ENCODE measurements at regions not wholly inside any gene's neighbourhood (a gene's known extent, or its start where the extent isn't known, plus 50 kb on each side); places are given as distances from the start of the nearest gene placed in this dataset.

DNA sequence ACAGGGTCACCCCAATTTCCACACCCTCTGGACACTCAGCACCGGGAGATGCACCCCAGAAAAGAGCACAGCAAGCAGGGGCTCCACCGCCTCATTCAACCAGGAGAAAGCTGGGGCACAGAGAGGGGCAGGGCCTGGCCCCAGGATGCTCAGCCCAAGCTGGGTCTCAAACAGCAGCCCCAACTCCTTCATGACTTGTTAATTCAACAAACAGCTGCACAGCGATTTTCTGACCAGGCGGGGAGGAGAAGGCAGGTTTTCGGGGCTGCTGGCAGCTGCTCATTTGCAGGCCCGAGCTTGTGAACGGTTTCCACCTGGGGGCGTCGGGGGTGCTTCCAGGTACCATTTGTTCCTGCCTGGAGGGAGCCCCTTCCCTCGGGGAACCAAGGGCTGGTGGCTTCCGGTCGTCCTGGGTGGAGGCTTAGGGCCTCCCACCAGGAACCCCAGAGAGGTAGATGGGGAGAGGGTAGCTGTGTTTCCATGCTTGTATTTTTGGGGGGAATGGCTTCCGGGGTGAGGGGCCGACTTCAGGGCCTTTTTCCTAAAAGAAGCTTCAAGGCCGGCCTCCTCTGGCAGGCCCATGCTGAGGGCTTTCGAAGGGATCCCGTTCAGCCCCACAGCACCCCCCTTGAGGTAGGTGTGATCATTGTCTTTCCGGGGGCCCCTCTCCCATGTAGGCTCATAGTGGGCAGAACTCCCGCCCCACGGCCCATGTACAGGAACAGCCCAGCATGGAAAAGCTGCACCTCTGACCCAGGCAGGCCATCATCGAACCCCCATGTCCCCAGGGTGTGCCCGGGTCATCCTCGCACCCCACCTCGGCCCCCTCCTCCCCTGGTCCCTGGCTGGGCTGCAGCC is 191.6 kb upstream of the GSE1 start:
- H3K36me3 Mint-ChIP-seq: no peaks in the 10 kb centered on the region
- DNase-seq: peak; percentile 15

DNA sequence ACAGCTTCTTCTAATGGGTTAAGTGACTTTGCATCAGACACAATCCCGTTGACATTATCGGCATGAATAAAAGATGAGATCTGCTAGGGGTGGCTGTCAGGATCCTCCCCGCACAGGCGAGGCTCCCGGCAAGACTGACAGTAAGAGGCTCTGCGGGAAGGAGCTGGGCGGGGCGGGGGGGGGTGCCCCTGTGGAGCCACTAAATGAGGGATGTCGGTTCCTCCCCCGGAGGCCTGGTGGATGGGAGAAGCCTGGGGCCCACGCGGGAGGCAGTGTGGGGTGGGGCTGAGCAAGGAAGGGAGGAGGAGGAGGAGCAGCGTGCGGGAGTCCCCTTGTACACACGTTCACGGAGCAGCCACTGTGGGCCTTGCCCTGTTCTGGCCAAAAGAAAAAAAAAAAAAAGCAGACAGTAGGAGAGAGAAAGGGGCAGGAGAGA is 190.9 kb upstream of the GSE1 start:
- H3K4me1 Mint-ChIP-seq: no peaks in the 10 kb centered on the region
- H3K9me3 Mint-ChIP-seq: no peaks in the 10 kb centered on the region
- DNase-seq: peak; percentile 17
- CTCF ChIA-PET: interaction anchor here (0.6 to 7.4 kb wide), 8 partner anchors 25 to 295 kb away, joined by 3 to 93 read pairs (median 4); partner anchors contain the start of gene GSE1
- peaks cover 36% of the 10 kb centered on the region for H3K27me3 Mint-ChIP-seq
- no peaks in the 10 kb centered on the region for H3K36me3 Mint-ChIP-seq
- H3K4me3 Mint-ChIP-seq: no peak overlapping the region
- no peak overlapping the region for H3K27ac Mint-ChIP-seq

More for the DNA sequence above, 191.6 kb upstream of the GSE1 start:
- Mint-ChIP-seq H3K4me1 (peaks cover under 1% of the 10 kb centered on the region), H3K4me3 (no peak overlapping the region), H3K9me3 (no peaks in the 10 kb centered on the region), H3K27me3 (peaks cover 30% of the 10 kb centered on the region), H3K27ac (no peak overlapping the region)
- CTCF ChIA-PET: interaction anchor here (0.7 to 7.4 kb wide), 11 partner anchors 26 to 297 kb away, joined by 3 to 93 read pairs (median 4); partner anchors contain the start of gene GSE1

GRCh38 chr16:85422632-85423550 is 190.2 kb upstream of the GSE1 start:
- H3K4me3 Mint-ChIP-seq: no peak overlapping the region
- H3K9me3 Mint-ChIP-seq: no peaks in the 10 kb centered on the region

DNA sequence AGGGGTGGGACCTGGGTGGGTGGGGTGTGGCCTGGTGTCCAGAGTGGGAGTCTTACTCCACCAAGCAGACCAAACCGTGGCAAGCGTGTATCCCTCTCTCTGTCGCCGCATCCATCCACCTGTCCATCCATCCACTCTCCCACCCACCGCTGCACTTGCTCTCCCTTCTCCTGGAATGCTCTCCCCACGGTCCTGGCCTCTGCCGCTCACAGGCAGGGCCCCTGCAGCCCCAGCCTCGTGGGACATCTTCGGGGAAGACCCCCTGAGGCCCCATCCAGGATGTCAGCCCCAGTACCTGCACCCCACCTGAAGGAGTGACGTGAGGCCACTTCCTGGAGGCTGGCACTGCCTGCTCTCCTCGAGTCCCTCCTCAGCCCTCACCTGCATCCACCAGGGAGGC is 189.5 kb upstream of the GSE1 start:
- CTCF ChIA-PET: interaction anchor here (1.3 kb wide), 1 partner anchor 187 kb away, joined by 6 read pairs; no protein-coding TSS in a partner anchor
- H3K4me1 Mint-ChIP-seq: no peaks in the 10 kb centered on the region

More at GRCh38 chr16:85422632-85423550, 190.2 kb upstream of the GSE1 start:
- no peaks in the 10 kb centered on the region for H3K36me3 Mint-ChIP-seq
- peaks cover 36% of the 10 kb centered on the region for H3K27me3 Mint-ChIP-seq
- DNase-seq: peak; percentile 9
- H3K27ac Mint-ChIP-seq: no peak overlapping the region
- H3K4me1 Mint-ChIP-seq: no peaks in the 10 kb centered on the region
- CTCF ChIA-PET: interaction anchor here (0.6 to 4.3 kb wide), 3 partner anchors 131 to 268 kb away, joined by 3 to 48 read pairs (median 14); no protein-coding TSS in a partner anchor

DNA sequence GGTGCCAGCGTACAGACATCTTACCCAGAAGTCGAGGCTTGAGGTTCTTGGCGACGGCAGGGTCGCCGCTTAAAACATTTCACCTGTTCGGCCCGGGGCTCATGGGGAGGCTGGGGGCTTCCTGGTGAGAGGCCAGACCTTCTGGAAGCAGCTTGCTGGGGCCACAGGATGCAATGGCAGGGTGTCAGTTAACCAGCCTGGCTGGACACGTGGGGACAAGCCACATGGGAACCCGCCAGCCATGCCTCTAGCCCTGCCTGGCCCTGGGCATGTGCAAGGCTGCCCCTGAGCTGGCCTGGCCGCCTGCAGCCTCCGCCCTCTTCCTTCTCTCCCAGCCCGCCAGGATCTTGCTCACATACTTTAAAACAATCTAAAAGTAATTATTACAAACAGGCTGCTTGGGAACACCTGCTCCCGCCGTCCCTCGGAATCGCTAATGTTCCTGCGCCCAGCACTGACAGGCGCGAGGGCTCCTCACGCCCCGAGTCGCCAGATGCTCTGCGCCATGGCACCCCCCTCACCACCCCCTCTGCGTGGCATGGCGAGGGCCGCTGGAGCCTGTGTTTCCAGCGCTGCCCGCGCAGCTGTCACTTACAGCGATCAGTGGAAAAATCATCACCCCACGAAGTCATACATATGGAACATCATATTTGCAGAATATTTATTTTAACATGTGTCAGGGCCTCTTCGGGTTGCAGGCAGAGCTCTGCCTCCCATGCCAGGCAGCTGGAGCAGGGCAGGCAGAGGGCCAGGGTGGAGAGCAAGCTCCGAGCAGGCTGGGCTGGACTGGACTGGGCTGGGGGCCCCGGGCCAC is 188.7 kb upstream of the GSE1 start:
- peaks cover 34% of the 10 kb centered on the region for H3K27me3 Mint-ChIP-seq
- peak; percentile 16 for DNase-seq
- CTCF ChIA-PET: interaction anchor here (1.3 kb wide), 1 partner anchor 186 kb away, joined by 6 read pairs; no protein-coding TSS in a partner anchor
- no peak overlapping the region for H3K27ac Mint-ChIP-seq
- no peaks in the 10 kb centered on the region for H3K4me1 Mint-ChIP-seq
- no peak overlapping the region for H3K4me3 Mint-ChIP-seq
- H3K36me3 Mint-ChIP-seq: no peaks in the 10 kb centered on the region
- no peaks in the 10 kb centered on the region for H3K9me3 Mint-ChIP-seq

More for the DNA sequence above, 189.5 kb upstream of the GSE1 start:
- Mint-ChIP-seq H3K4me3 (no peak overlapping the region), H3K27me3 (peaks cover 34% of the 10 kb centered on the region), H3K27ac (no peak overlapping the region), H3K9me3 (no peaks in the 10 kb centered on the region), H3K36me3 (no peaks in the 10 kb centered on the region)
- DNase-seq: peak; percentile 15

- Mint-ChIP-seq H3K4me1 (no peaks in the 10 kb centered on the region), H3K9me3 (no peaks in the 10 kb centered on the region), H3K27ac (no peak overlapping the region), H3K36me3 (no peaks in the 10 kb centered on the region), H3K27me3 (peaks cover 34% of the 10 kb centered on the region), H3K4me3 (no peak overlapping the region)
- CTCF ChIA-PET: interaction anchor here (1.3 kb wide), 1 partner anchor 185 kb away, joined by 6 read pairs; no protein-coding TSS in a partner anchor
- peak; percentile 7 for DNase-seq
These were observed 188.0 kb upstream of the GSE1 start for GRCh38 chr16:85425074-85425662.

GRCh38 chr16:85426806-85427205 is 186.3 kb upstream of the GSE1 start:
- DNase-seq: peak; percentile 8
- Mint-ChIP-seq H3K36me3 (no peaks in the 10 kb centered on the region), H3K27ac (no peak overlapping the region), H3K9me3 (no peaks in the 10 kb centered on the region), H3K4me3 (no peak overlapping the region), H3K27me3 (peaks cover 34% of the 10 kb centered on the region), H3K4me1 (no peaks in the 10 kb centered on the region)
- CTCF ChIA-PET: interaction anchor here (1.4 to 3.0 kb wide), 3 partner anchors 182 to 189 kb away, joined by 3 to 19 read pairs (median 4); no protein-coding TSS in a partner anchor

GRCh38 chr16:85428168-85428898 is 184.8 kb upstream of the GSE1 start:
- H3K4me1 Mint-ChIP-seq: no peaks in the 10 kb centered on the region
- H3K36me3 Mint-ChIP-seq: no peaks in the 10 kb centered on the region
- peaks cover 30% of the 10 kb centered on the region for H3K27me3 Mint-ChIP-seq
- no peak overlapping the region for H3K27ac Mint-ChIP-seq
- peak; percentile 72 for DNase-seq
- H3K9me3 Mint-ChIP-seq: no peaks in the 10 kb centered on the region
- CTCF ChIA-PET: interaction anchor here (0.9 to 3.0 kb wide), 10 partner anchors 9 to 289 kb away, joined by 3 to 19 read pairs (median 4); no protein-coding TSS in a partner anchor
- no peak overlapping the region for H3K4me3 Mint-ChIP-seq

- H3K4me3 Mint-ChIP-seq: no peak overlapping the region
- CTCF ChIA-PET: interaction anchor here (1.0 to 3.0 kb wide), 5 partner anchors 9 to 288 kb away, joined by 3 to 19 read pairs (median 5); no protein-coding TSS in a partner anchor
- no peaks in the 10 kb centered on the region for H3K9me3 Mint-ChIP-seq
- no peak overlapping the region for H3K27ac Mint-ChIP-seq
- H3K36me3 Mint-ChIP-seq: no peaks in the 10 kb centered on the region
- peaks cover 29% of the 10 kb centered on the region for H3K27me3 Mint-ChIP-seq
- DNase-seq: peak; percentile 18
- no peaks in the 10 kb centered on the region for H3K4me1 Mint-ChIP-seq
These were observed 184.0 kb upstream of the GSE1 start for GRCh38 chr16:85428899-85429775.

GRCh38 chr16:85429776-85430522 is 183.2 kb upstream of the GSE1 start:
- Mint-ChIP-seq H3K27me3 (peaks cover 28% of the 10 kb centered on the region), H3K9me3 (no peaks in the 10 kb centered on the region), H3K4me1 (no peaks in the 10 kb centered on the region), H3K4me3 (no peak overlapping the region), H3K36me3 (no peaks in the 10 kb centered on the region), H3K27ac (no peak overlapping the region)
- CTCF ChIA-PET: interaction anchor here (1.7 to 2.0 kb wide), 2 partner anchors 8 to 186 kb away, joined by 4 to 5 read pairs; no protein-coding TSS in a partner anchor
- DNase-seq: peak; percentile 4
